ENCODE measurements at regions not wholly inside any gene's neighbourhood (a gene's known extent, or its start where the extent isn't known, plus 50 kb on each side); places are given as distances from the start of the nearest gene placed in this dataset.

DNA sequence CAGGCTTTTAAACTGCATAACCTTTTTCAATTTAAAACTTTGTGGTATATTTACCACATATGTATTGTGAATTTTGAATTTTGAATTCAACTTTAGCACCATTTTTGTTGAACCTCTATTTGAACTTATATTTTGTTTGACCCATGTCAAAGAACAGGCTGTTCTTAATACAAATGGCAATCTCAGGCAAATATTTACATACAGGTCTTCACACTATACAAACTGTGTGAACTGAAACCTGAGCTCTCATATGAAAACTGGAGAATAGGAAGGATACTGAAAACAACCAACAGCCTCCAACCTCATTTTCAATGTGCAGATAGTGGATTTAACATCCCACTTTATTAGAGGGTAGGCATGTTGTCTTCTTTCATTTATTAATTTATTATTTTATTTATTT, 491.8 kb downstream of the KCNJ3 start:
- POLR2A ChIA-PET: no interaction called here
- intact Hi-C loops (cut with micrococcal nuclease): no loop called here
- no peak overlapping the region for H3K4me3 ChIP-seq (ENCODE audit: control extremely low read depth in 1 of 5, extremely low read depth in 1 of 5, insufficient read depth in 1 of 5, low read depth in 2 of 5, low read length in 4 of 5)
- Mint-ChIP-seq H3K27ac (no peak overlapping the region), H3K4me1 (no peaks in the 10 kb centered on the region), H3K4me3 (no peak overlapping the region), H3K27me3 (no peaks in the 10 kb centered on the region), H3K9me3 (ENCODE audit: insufficient read depth) (peaks cover 5% of the 10 kb centered on the region)
- no peaks in the 10 kb centered on the region for H4K20me1 ChIP-seq (ENCODE audit: control insufficient read depth, insufficient read depth, low read length, poor library complexity, severe bottlenecking)
- no peaks in the 10 kb centered on the region for H3K27me3 ChIP-seq (replicated peaks in 1 of 4; ENCODE audit: control extremely low read depth in 1 of 4, control insufficient read depth in 3 of 4, insufficient read depth in 4 of 4, low read length in 3 of 4)
- CTCF ChIA-PET: no interaction called here
- ATAC-seq (ENCODE audit: low read depth) (no peak), DNase-seq (no peak)
- no peaks in the 10 kb centered on the region for H3K4me1 ChIP-seq (ENCODE audit: control insufficient read depth in 2 of 2, insufficient read depth in 2 of 2, low read length in 2 of 2)
- no peaks in the 10 kb centered on the region for H3K79me2 ChIP-seq (ENCODE audit: control insufficient read depth, insufficient read depth, low read length)
- no peak overlapping the region for H3K9ac ChIP-seq (ENCODE audit: low read length)
- H3K27ac ChIP-seq (ENCODE audit: low read length in 2 of 2): no peak overlapping the region
- H2AFZ ChIP-seq (ENCODE audit: insufficient read depth, low read depth, low read length, poor library complexity, severe bottlenecking): no peak overlapping the region
- H3K36me3 ChIP-seq (replicated peaks in 1 of 2; ENCODE audit: control extremely low read depth in 1 of 2, control insufficient read depth in 1 of 2, extremely low read depth in 1 of 2, insufficient read depth in 2 of 2, low read length in 1 of 2): no peaks in the 10 kb centered on the region
- no peak for TF ChIP-seq EZH2 (IDR thresholded peaks at IDR 0.05; ENCODE audit: borderline replicate concordance, insufficient read depth, low read depth, low read length, poor library complexity, severe bottlenecking)
- TF ChIP-seq, protein P1, sequence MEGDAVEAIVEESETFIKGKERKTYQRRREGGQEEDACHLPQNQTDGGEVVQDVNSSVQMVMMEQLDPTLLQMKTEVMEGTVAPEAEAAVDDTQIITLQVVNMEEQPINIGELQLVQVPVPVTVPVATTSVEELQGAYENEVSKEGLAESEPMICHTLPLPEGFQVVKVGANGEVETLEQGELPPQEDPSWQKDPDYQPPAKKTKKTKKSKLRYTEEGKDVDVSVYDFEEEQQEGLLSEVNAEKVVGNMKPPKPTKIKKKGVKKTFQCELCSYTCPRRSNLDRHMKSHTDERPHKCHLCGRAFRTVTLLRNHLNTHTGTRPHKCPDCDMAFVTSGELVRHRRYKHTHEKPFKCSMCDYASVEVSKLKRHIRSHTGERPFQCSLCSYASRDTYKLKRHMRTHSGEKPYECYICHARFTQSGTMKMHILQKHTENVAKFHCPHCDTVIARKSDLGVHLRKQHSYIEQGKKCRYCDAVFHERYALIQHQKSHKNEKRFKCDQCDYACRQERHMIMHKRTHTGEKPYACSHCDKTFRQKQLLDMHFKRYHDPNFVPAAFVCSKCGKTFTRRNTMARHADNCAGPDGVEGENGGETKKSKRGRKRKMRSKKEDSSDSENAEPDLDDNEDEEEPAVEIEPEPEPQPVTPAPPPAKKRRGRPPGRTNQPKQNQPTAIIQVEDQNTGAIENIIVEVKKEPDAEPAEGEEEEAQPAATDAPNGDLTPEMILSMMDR (IDR thresholded peaks at IDR 0.05): no peak
- peaks cover 0 to 3% (median 0%) of the 10 kb centered on the region in 3 donors for H3K9me3 ChIP-seq (ENCODE audit: control extremely low read depth in 1 of 3, control insufficient read depth in 2 of 3, insufficient read depth in 1 of 3, low read length in 2 of 3)
- H3K4me2 ChIP-seq (replicated peaks; ENCODE audit: low read depth, low read length, poor library complexity, severe bottlenecking): no peak overlapping the region

DNA sequence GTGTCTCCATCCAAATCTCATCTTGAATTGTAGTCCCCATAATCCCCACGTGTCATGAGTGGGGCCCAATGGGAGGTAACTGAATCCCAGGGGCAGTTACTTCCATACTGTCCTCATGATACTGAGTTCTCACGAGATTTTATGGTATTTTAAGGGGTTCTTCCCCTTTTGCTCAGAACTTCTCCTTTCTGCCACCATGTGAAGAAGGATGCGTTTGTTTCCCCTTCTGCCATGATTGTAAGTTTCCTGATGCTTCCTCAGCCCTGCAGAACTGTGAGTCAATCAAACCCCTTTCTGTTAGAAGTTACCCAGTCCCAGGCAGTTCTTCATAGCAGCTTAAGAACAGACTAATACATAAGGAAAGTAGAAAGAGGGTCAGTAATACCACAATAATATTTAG, 480.4 kb downstream of the KCNJ3 start:
- Histone ChIP-seq H3K79me2 (ENCODE audit: control insufficient read depth, insufficient read depth, low read length) (no peaks in the 10 kb centered on the region), H3K4me2 (replicated peaks; ENCODE audit: low read depth, low read length, poor library complexity, severe bottlenecking) (no peak overlapping the region), H3K4me1 (ENCODE audit: control insufficient read depth in 2 of 2, insufficient read depth in 2 of 2, low read length in 2 of 2) (no peaks in the 10 kb centered on the region), H3K27ac (ENCODE audit: low read length in 2 of 2) (no peak overlapping the region), H3K4me3 (ENCODE audit: control extremely low read depth in 1 of 5, extremely low read depth in 1 of 5, insufficient read depth in 1 of 5, low read depth in 2 of 5, low read length in 4 of 5) (no peak overlapping the region), H3K9me3 (ENCODE audit: control extremely low read depth in 1 of 3, control insufficient read depth in 2 of 3, insufficient read depth in 1 of 3, low read length in 2 of 3) (no peaks in the 10 kb centered on the region), H3K36me3 (replicated peaks in 1 of 2; ENCODE audit: control extremely low read depth in 1 of 2, control insufficient read depth in 1 of 2, extremely low read depth in 1 of 2, insufficient read depth in 2 of 2, low read length in 1 of 2) (no peaks in the 10 kb centered on the region), H3K27me3 (replicated peaks in 1 of 4; ENCODE audit: control extremely low read depth in 1 of 4, control insufficient read depth in 3 of 4, insufficient read depth in 4 of 4, low read length in 3 of 4) (no peaks in the 10 kb centered on the region), H2AFZ (ENCODE audit: insufficient read depth, low read depth, low read length, poor library complexity, severe bottlenecking) (no peak overlapping the region), H4K20me1 (ENCODE audit: control insufficient read depth, insufficient read depth, low read length, poor library complexity, severe bottlenecking) (no peaks in the 10 kb centered on the region), H3K9ac (ENCODE audit: low read length) (no peak overlapping the region)
- intact Hi-C loops (cut with micrococcal nuclease): no loop called here
- ATAC-seq (ENCODE audit: low read depth) (no peak), DNase-seq (no peak)
- Mint-ChIP-seq H3K27ac (no peak overlapping the region), H3K4me3 (no peak overlapping the region), H3K9me3 (ENCODE audit: insufficient read depth) (no peaks in the 10 kb centered on the region), H3K27me3 (no peaks in the 10 kb centered on the region), H3K4me1 (no peaks in the 10 kb centered on the region)
- CTCF ChIA-PET: no interaction called here
- no peak for TF ChIP-seq EZH2 (IDR thresholded peaks at IDR 0.05; ENCODE audit: borderline replicate concordance, insufficient read depth, low read depth, low read length, poor library complexity, severe bottlenecking)
- TF ChIP-seq, protein P1 (IDR thresholded peaks at IDR 0.05): no peak
- POLR2A ChIA-PET: no interaction called here
- no CpG with 5 or more reads among the region's 3 CpGs for WGBS (ENCODE audit: insufficient coverage)

All from B cell (primary cell).